GM23338 (cell line): ENCODE measurements at regions not wholly inside any gene's neighbourhood (a gene's known extent, or its start where the extent isn't known, plus 50 kb on each side); places are given as distances from the start of the nearest gene placed in this dataset.

Experiments
- CREB1 ChIP-seq: fragments of 250-450 bp; sonication (Bioruptor Pico); IDR thresholded peaks from 2 replicates; pipeline ENCODE4 v1.5.0; 2020; ENCODE audit warnings: low read depth, mild to moderate bottlenecking, moderate library complexity
- ETS1 ChIP-seq: IDR thresholded peaks from 2 replicates; pipeline ENCODE4 v1.6.1; 2016; ENCODE audit warnings: antibody characterized with exemption
- EZH2 ChIP-seq: fragments of 200-600 bp; sonication (generic); IDR thresholded peaks from one replicate; pipeline ENCODE4 v1.8.0; 2017; ENCODE audit warnings: antibody characterized with exemption, mild to moderate bottlenecking, low read depth; ENCODE audit not compliant: unreplicated experiment
- EZH2phosphoT487 ChIP-seq: fragments of 200-600 bp; sonication (generic); IDR thresholded peaks from one replicate; pipeline ENCODE4 v1.8.1; 2018; ENCODE audit warnings: antibody characterized with exemption; ENCODE audit not compliant: unreplicated experiment
- JUNB ChIP-seq: IDR thresholded peaks from one replicate; pipeline ENCODE4 v1.6.1; 2016; ENCODE audit warnings: antibody characterized with exemption; ENCODE audit not compliant: unreplicated experiment
- POLR2AphosphoS5 ChIP-seq: IDR thresholded peaks from 2 replicates; pipeline ENCODE4 v1.6.1; 2016; ENCODE audit warnings: antibody characterized with exemption, low read depth
- ZNF114 ChIP-seq: fragments of 250-450 bp; sonication (Bioruptor Pico); IDR thresholded peaks from 2 replicates; pipeline ENCODE4 v1.5.0; 2020; ENCODE audit warnings: mild to moderate bottlenecking, moderate library complexity
- ZNF331 ChIP-seq: fragments of 250-450 bp; sonication (Bioruptor Pico); IDR thresholded peaks from 2 replicates; pipeline ENCODE4 v1.5.0; 2020; ENCODE audit warnings: low read depth, mild to moderate bottlenecking, moderate library complexity
- ZNF462 ChIP-seq: fragments of 250-450 bp; sonication (Bioruptor Pico); IDR thresholded peaks from 2 replicates; pipeline ENCODE4 v1.5.0; 2020; ENCODE audit warnings: mild to moderate bottlenecking, moderate library complexity
- TF ChIP-seq, protein P1 (sequence below): IDR thresholded peaks from one replicate; pipeline ENCODE4 v1.6.1; 2018; ENCODE audit warnings: antibody characterized with exemption; ENCODE audit not compliant: unreplicated experiment
- TF ChIP-seq, protein P2 (sequence below), 2 experiments: fragments of 200-600 bp in 1 of 2; sonication (generic) in 1 of 2; conservative IDR thresholded peaks; 2 replicates each; pipeline versions ENCODE4 v1.5.1 to v1.6.1; 2016 to 2017; ENCODE audit warnings: antibody characterized with exemption in 2 of 2, low read depth in 2 of 2, mild to moderate bottlenecking in 2 of 2, moderate library complexity in 1 of 2

DNA sequence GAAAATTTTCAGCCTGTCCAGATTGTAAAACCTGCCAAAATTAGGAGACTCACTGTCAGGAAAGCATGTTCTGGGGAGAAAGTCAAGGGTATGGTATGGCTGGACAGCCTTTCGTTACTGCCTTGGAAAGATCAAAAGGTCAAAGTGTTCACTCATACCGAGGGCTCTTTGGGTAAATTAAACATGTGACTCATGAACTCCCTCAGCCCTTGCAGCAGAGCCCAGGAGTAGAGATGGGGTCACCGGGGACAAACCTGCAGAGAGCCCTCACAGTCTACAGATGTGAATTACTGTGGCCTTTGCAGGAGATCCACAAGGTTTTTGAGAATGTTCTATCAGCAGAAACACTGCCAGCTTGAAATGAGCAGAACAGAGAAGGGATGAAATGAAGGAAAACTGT lies 275.7 kb downstream of the KLF6 start:
- TF ChIP-seq, protein P1, sequence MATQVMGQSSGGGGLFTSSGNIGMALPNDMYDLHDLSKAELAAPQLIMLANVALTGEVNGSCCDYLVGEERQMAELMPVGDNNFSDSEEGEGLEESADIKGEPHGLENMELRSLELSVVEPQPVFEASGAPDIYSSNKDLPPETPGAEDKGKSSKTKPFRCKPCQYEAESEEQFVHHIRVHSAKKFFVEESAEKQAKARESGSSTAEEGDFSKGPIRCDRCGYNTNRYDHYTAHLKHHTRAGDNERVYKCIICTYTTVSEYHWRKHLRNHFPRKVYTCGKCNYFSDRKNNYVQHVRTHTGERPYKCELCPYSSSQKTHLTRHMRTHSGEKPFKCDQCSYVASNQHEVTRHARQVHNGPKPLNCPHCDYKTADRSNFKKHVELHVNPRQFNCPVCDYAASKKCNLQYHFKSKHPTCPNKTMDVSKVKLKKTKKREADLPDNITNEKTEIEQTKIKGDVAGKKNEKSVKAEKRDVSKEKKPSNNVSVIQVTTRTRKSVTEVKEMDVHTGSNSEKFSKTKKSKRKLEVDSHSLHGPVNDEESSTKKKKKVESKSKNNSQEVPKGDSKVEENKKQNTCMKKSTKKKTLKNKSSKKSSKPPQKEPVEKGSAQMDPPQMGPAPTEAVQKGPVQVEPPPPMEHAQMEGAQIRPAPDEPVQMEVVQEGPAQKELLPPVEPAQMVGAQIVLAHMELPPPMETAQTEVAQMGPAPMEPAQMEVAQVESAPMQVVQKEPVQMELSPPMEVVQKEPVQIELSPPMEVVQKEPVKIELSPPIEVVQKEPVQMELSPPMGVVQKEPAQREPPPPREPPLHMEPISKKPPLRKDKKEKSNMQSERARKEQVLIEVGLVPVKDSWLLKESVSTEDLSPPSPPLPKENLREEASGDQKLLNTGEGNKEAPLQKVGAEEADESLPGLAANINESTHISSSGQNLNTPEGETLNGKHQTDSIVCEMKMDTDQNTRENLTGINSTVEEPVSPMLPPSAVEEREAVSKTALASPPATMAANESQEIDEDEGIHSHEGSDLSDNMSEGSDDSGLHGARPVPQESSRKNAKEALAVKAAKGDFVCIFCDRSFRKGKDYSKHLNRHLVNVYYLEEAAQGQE, result no peak
- TF ChIP-seq, protein P2, sequence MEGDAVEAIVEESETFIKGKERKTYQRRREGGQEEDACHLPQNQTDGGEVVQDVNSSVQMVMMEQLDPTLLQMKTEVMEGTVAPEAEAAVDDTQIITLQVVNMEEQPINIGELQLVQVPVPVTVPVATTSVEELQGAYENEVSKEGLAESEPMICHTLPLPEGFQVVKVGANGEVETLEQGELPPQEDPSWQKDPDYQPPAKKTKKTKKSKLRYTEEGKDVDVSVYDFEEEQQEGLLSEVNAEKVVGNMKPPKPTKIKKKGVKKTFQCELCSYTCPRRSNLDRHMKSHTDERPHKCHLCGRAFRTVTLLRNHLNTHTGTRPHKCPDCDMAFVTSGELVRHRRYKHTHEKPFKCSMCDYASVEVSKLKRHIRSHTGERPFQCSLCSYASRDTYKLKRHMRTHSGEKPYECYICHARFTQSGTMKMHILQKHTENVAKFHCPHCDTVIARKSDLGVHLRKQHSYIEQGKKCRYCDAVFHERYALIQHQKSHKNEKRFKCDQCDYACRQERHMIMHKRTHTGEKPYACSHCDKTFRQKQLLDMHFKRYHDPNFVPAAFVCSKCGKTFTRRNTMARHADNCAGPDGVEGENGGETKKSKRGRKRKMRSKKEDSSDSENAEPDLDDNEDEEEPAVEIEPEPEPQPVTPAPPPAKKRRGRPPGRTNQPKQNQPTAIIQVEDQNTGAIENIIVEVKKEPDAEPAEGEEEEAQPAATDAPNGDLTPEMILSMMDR (conservative IDR thresholded peaks at IDR 0.05; ENCODE audit: low read depth in 2 of 2), result no peak
- TF ChIP-seq ZNF462 (CRISPR knock-in tag) (no peak), JUNB (no peak), CREB1 (CRISPR knock-in tag) (no peak), POLR2AphosphoS5 (no peak), EZH2 (no peak), EZH2phosphoT487 (no peak), ETS1 (no peak), ZNF331 (CRISPR knock-in tag) (no peak), ZNF114 (CRISPR knock-in tag) (no peak)
